ENCODE measurements at regions not wholly inside any gene's neighbourhood (a gene's known extent, or its start where the extent isn't known, plus 50 kb on each side); places are given as distances from the start of the nearest gene placed in this dataset.

DNA sequence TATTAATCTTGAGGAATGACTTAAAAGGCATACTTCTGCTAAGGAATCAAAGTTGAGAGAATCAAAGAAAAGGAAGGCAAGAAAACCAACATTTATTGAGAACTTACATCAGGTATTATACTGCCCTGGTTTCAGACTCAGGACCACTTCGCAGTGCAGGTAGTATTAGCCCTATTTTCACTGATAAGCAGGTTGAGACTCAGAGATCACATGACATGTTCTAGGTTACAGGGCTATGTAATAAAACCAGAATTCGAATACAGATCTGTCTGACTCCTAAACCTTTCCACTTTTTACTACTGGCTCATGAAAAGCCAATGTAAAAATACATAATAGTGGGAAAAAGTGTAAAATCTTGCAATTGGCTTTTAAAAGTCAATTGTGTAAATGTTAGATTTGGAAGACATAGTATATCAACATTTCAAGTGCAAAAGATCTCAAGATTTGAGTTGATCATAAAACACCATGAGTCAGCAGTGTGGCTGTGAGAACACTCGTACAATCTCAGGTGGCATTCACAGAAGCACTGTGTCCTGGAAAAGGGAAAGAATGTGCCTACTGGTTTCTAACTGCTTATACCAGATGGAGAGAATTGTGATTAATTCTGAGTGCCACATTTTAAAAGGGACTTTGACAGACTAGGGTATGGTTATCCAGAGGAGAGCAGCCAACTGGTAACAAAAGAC, 195.8 kb upstream of the MKLN1 start:
- no peak for TF ChIP-seq POLR2A (IDR thresholded peaks at IDR 0.05)
- TF ChIP-seq, protein P1, sequence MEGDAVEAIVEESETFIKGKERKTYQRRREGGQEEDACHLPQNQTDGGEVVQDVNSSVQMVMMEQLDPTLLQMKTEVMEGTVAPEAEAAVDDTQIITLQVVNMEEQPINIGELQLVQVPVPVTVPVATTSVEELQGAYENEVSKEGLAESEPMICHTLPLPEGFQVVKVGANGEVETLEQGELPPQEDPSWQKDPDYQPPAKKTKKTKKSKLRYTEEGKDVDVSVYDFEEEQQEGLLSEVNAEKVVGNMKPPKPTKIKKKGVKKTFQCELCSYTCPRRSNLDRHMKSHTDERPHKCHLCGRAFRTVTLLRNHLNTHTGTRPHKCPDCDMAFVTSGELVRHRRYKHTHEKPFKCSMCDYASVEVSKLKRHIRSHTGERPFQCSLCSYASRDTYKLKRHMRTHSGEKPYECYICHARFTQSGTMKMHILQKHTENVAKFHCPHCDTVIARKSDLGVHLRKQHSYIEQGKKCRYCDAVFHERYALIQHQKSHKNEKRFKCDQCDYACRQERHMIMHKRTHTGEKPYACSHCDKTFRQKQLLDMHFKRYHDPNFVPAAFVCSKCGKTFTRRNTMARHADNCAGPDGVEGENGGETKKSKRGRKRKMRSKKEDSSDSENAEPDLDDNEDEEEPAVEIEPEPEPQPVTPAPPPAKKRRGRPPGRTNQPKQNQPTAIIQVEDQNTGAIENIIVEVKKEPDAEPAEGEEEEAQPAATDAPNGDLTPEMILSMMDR (IDR thresholded peaks at IDR 0.05 in 4 of 5, conservative IDR thresholded peaks at IDR 0.05 in 1 of 5): no peak

Data from gastrocnemius medialis (tissue), 4 donors.